Urinary bladder (tissue), 3 donors: ENCODE measurements at regions not wholly inside any gene's neighbourhood (a gene's known extent, or its start where the extent isn't known, plus 50 kb on each side); places are given as distances from the start of the nearest gene placed in this dataset.

ENCODE experiments used
- DNase-seq: peaks from one replicate; pipeline ENCODE4 v3.0.0-alpha.2; 2015; ENCODE audit errors: extremely low spot score
- H3K27ac ChIP-seq: one replicate; pipeline ENCODE4 v1.5.1; 2013; ENCODE audit warnings: low read depth, mild to moderate bottlenecking, moderate library complexity
- H3K36me3 ChIP-seq: one replicate; pipeline ENCODE4 v1.6.1; 2013; ENCODE audit warnings: mild to moderate bottlenecking, moderate library complexity; ENCODE audit not compliant: insufficient read depth
- H3K4me1 ChIP-seq: one replicate; pipeline ENCODE4 v1.6.1; 2013; ENCODE audit warnings: mild to moderate bottlenecking, moderate library complexity; ENCODE audit not compliant: insufficient read depth
- H3K4me3 ChIP-seq: one replicate; pipeline ENCODE4 v1.5.1; 2013; ENCODE audit warnings: low read depth, low read length
- WGBS: extraction: QIAGEN DNeasy Blood & Tissue Kit; methylation state at CpG from one replicate; pipeline ENCODE4 v1.1.7; 2013; 5-methylcytosine and 5-hydroxymethylcytosine counted together
- donor health status: healthy with polysubstance abuse.
- donor health status: healthy.

DNA sequence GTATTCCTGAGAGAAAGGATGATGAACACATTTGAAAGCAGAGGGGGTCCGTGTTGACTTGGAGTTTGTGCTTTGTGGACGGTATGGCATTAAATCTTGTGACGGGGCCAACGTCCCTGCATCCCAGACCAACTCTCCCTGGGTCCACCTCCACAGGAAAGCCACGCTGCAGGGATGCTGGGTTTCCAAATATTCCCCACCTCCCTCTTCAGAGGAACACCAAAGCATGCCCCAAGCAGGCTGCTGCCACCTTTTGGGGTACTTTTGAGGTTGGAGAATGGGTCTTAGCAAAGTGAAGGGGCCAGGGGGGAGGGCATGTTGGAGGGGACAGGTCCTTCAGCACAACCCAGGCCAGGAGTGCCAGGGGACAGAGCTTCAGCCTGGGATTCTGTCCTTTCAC lies 504.4 kb downstream of the TCERG1L start:
- no peak overlapping the region for H3K4me3 ChIP-seq
- no peaks in the 10 kb centered on the region for H3K36me3 ChIP-seq
- 75% methylated on average over 5 of the region's 5 CpGs for WGBS
- DNase-seq, result no peak
- H3K27ac ChIP-seq, result no peak overlapping the region
- H3K4me1 ChIP-seq, result no peaks in the 10 kb centered on the region

- no peaks in the 10 kb centered on the region for H3K4me1 ChIP-seq
- H3K36me3 ChIP-seq, result no peaks in the 10 kb centered on the region
- no peak for DNase-seq
- WGBS, result 70% methylated on average over 9 of the region's 9 CpGs
- no peak overlapping the region for H3K27ac ChIP-seq
- H3K4me3 ChIP-seq, result no peak overlapping the region
Observed at GRCh38 chr10:130807721-130808120, 503.8 kb downstream of the TCERG1L start.

DNA sequence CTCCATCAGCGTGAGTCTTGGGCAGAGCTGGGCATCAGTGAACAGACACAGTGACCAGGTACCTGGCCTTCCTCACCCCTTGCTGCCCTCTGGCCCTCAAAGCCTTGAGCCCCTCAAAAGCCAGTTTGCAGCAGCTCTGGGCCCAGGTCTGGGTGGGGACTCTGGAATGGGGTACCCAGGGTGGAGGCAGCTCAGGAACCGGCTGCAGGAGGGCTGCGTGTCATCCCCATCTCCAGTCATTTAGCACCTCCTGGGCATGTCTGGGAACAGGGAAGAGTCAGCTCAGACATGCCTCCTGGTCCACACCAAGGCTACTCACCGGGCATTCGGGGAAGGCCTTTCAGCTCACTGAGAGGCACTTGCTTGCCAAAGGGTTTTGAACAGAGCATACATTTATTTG lies 503.3 kb downstream of the TCERG1L start:
- Histone ChIP-seq H3K36me3 (no peaks in the 10 kb centered on the region), H3K27ac (no peak overlapping the region), H3K4me3 (no peak overlapping the region), H3K4me1 (no peaks in the 10 kb centered on the region)
- 82% methylated on average over 5 of the region's 5 CpGs for WGBS
- no peak for DNase-seq

- Histone ChIP-seq H3K36me3 (no peaks in the 10 kb centered on the region), H3K4me1 (no peaks in the 10 kb centered on the region), H3K4me3 (no peak overlapping the region), H3K27ac (no peak overlapping the region)
- 54% methylated on average over 4 of the region's 4 CpGs for WGBS
- DNase-seq, result no peak
Observed at GRCh38 chr10:130808686-130809085, 502.8 kb downstream of the TCERG1L start.

DNA sequence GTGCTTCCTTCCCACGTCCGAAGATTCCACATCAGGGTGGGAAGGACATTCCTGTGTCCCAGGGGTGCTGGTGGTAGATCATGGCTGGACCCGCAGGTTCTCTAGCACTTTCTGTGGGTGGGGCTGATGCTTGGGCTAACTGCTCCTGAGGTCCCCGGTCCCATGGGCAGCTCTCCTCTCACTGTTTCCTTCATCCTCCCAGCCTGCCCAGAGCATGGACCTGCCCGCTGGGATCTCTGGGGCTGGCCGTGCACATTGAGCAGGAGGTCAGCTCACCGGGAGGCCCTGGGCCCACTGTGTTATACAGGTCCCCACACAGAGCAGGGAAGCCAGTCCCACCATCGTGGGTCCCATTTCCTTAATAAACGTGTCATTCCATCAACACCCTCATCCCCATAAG lies 502.3 kb downstream of the TCERG1L start:
- Histone ChIP-seq H3K36me3 (no peaks in the 10 kb centered on the region), H3K4me3 (no peak overlapping the region), H3K4me1 (no peaks in the 10 kb centered on the region), H3K27ac (no peak overlapping the region)
- no peak for DNase-seq
- WGBS, result 77% methylated on average over 9 of the region's 9 CpGs

GRCh38 chr10:130809761-130810515 lies 501.6 kb downstream of the TCERG1L start:
- no peaks in the 10 kb centered on the region for H3K4me1 ChIP-seq
- no peaks in the 10 kb centered on the region for H3K36me3 ChIP-seq
- no peak overlapping the region for H3K27ac ChIP-seq
- no peak for DNase-seq
- 75% methylated on average over 22 of the region's 22 CpGs for WGBS
- no peak overlapping the region for H3K4me3 ChIP-seq

GRCh38 chr10:130810856-130811255 lies 500.7 kb downstream of the TCERG1L start:
- Histone ChIP-seq H3K4me1 (no peaks in the 10 kb centered on the region), H3K27ac (no peak overlapping the region), H3K36me3 (no peaks in the 10 kb centered on the region), H3K4me3 (no peak overlapping the region)
- WGBS, result 88% methylated on average over 14 of the region's 14 CpGs
- no peak for DNase-seq

- Histone ChIP-seq H3K4me3 (no peak overlapping the region), H3K27ac (no peak overlapping the region), H3K4me1 (no peaks in the 10 kb centered on the region), H3K36me3 (no peaks in the 10 kb centered on the region)
- no peak for DNase-seq
- WGBS, result 85% methylated on average over 14 of the region's 14 CpGs
Observed at GRCh38 chr10:130812381-130813148, 499.0 kb downstream of the TCERG1L start.

DNA sequence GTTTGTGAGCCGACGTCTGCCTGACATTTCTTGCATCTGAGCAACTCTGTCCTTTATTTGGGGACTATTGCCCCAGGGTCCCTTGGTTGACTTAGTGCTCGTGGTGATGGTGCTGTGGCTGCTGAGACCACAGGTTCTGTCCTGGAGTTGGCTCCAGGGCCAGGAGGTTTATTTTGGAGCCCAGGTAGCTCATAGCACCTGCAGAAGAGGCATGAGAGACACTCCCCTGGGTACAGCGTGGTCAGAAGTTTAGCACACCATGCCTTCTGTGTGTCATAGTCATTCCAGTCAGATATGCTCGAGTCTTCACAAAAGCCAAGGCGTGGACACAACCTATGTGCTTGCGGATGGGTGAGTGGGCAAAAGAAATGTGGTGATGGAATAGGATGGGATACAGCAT lies 496.9 kb downstream of the TCERG1L start:
- DNase-seq, result no peak
- 78% methylated on average over 7 of the region's 7 CpGs for WGBS
- H3K4me1 ChIP-seq, result no peaks in the 10 kb centered on the region
- no peak overlapping the region for H3K27ac ChIP-seq
- H3K36me3 ChIP-seq, result no peaks in the 10 kb centered on the region
- H3K4me3 ChIP-seq, result no peak overlapping the region

DNA sequence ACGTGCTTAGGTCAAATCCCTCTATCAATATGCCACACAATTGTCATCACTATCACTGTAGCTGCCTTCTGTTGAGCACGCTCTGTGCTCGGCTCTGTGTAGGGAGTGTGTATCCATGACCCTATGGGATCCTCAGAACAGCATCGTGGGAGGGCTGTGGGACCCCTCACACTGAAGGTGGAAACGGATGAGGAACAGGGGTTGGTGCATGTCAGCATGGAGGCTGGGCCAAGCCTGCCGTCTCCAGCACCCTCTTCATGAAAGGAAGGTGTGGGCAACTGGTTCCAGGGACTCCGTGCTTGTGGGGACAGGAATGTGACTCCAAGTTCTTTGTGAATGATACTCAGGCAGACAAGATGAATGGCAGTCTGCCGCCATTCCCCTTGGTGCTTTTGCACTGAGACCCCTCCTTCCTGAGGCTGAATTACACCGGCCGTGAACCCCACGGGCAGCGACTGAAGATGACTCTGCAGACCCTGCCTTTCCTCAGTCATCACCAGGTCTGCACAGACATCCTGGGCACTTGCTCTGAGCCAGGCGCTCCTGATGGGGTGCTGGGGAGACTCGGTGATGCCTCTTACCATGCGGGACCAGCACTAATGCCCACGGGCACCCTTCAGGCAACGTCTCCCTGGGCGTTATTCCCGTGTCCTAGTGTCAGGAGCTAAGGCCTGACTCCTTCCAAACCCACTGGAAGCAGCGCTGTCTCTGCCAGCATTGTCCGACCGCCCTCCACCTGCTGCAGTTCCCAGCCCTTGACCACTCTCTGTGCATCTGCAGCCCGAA lies 495.2 kb downstream of the TCERG1L start:
- Histone ChIP-seq H3K27ac (no peak overlapping the region), H3K4me3 (no peak overlapping the region), H3K36me3 (no peaks in the 10 kb centered on the region), H3K4me1 (no peaks in the 10 kb centered on the region)
- no peak for DNase-seq
- 78% methylated on average over 23 of the region's 23 CpGs for WGBS

DNA sequence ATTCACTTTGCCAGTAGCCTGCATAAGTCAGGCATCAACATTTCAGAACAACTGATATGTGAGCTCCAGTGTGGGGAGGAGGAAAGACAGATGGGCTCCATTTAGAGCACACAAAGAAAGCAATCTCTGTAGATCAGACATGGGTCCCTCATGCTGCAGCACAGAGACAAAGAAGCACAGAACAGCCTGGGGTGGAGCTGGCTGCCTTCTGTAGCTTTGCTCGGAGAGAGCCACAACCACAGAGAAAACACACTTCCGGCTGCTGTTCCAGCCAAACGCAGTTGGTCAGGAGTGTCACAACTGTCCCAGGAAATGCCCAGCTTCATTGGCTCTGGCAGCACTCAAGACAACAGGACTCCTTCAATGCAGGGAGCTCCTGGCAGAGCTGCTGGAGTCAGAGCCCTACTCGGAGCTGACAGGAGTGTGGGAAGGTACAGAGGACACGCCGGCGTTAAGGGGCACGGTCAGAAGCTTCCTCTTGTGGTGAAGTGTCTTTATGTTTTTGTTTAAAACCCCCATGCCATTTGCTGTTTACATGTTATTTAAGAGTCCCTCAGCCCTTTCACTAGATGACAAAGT lies 494.4 kb downstream of the TCERG1L start:
- Histone ChIP-seq H3K4me1 (no peaks in the 10 kb centered on the region), H3K36me3 (no peaks in the 10 kb centered on the region), H3K27ac (no peak overlapping the region), H3K4me3 (no peak overlapping the region)
- 72% methylated on average over 8 of the region's 8 CpGs for WGBS
- no peak for DNase-seq

DNA sequence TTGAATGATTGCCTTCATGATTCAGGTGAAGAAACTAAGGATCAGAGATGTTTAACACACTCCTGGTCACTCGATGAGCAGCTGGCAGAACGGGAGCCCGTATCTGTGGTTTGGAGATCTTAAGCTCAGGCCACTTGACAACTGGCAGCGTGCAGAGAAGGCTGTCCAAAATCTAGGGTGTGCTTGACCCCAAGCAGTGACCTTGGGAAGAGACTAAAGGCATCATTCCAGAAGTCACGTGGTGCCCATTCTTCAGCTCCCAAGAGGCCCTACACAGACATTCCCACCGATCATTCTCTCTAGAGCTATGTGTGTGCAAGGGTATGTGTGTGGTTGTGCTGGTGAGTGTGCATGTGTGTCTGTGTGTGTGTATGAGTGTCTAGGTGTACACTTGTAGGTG lies 493.8 kb downstream of the TCERG1L start:
- H3K4me1 ChIP-seq, result no peaks in the 10 kb centered on the region
- H3K36me3 ChIP-seq, result no peaks in the 10 kb centered on the region
- H3K27ac ChIP-seq, result no peak overlapping the region
- no peak overlapping the region for H3K4me3 ChIP-seq
- WGBS, result 79% methylated on average over 6 of the region's 6 CpGs
- no peak for DNase-seq

- Histone ChIP-seq H3K4me3 (no peak overlapping the region), H3K4me1 (no peaks in the 10 kb centered on the region), H3K27ac (no peak overlapping the region), H3K36me3 (no peaks in the 10 kb centered on the region)
- 58% methylated on average over 11 of the region's 11 CpGs for WGBS
- no peak for DNase-seq
Observed at GRCh38 chr10:130820880-130821482, 490.5 kb downstream of the TCERG1L start.
